ENCODE measurements at regions not wholly inside any gene's neighbourhood (a gene's known extent, or its start where the extent isn't known, plus 50 kb on each side); places are given as distances from the start of the nearest gene placed in this dataset.

GRCh38 chr6:81612136-81612535 lies 140.3 kb downstream of the TENT5A start:
- TF ChIP-seq RXRA (IDR thresholded peaks at IDR 0.05) (no peak), EGR1 (IDR thresholded peaks at IDR 0.05; ENCODE audit: low read depth in 2 of 2) (no peak), MAX (IDR thresholded peaks at IDR 0.05) (no peak), FOXA2 (IDR thresholded peaks at IDR 0.05) (no peak), CTCF (IDR thresholded peaks at IDR 0.05; ENCODE audit: low read depth, low read length, missing input control) (no peak), NR2F2 (IDR thresholded peaks at IDR 0.05) (no peak), JUND (IDR thresholded peaks at IDR 0.05) (no peak), RAD21 (IDR thresholded peaks at IDR 0.05) (no peak), FOXA1 (IDR thresholded peaks at IDR 0.05) (no peak), REST (IDR thresholded peaks at IDR 0.05) (no peak), ZBTB33 (IDR thresholded peaks at IDR 0.05) (no peak), ATF3 (IDR thresholded peaks at IDR 0.05) (no peak), SP1 (IDR thresholded peaks at IDR 0.05) (no peak), YY1 (IDR thresholded peaks at IDR 0.05) (no peak), GABPA (IDR thresholded peaks at IDR 0.05 in 1 of 2, conservative IDR thresholded peaks at IDR 0.05 in 1 of 2) (no peak), HNF4G (IDR thresholded peaks at IDR 0.05) (no peak)
- H3K4me3 ChIP-seq (ENCODE audit: low read depth in 1 of 3, low read length in 3 of 3) = no peak overlapping the region
- H3K9ac ChIP-seq (ENCODE audit: low read depth in 1 of 2, low read length in 2 of 2) = no peak overlapping the region
- WGBS = 96% methylated on average over 4 of the region's 4 CpGs
- DNase-seq (ENCODE audit: low spot score) = no peak
- H3K27me3 ChIP-seq (ENCODE audit: control insufficient read depth in 4 of 4, insufficient read depth in 4 of 4, low read length in 3 of 4) = no peaks in the 10 kb centered on the region
- no peaks in the 10 kb centered on the region for H3K4me1 ChIP-seq (ENCODE audit: control insufficient read depth in 4 of 4, insufficient read depth in 4 of 4, low read length in 3 of 4)
- H3K36me3 ChIP-seq (ENCODE audit: control insufficient read depth in 4 of 4, insufficient read depth in 3 of 4, low read depth in 1 of 4, low read length in 3 of 4) = no peaks in the 10 kb centered on the region
- no peak overlapping the region for H3K27ac ChIP-seq (ENCODE audit: low read depth in 1 of 2, low read length in 2 of 2)
- H3K9me3 ChIP-seq (ENCODE audit: control insufficient read depth in 4 of 4, low read length in 3 of 4) = no peaks in the 10 kb centered on the region

GRCh38 chr6:81609736-81610135 lies 142.7 kb downstream of the TENT5A start:
- Histone ChIP-seq H3K27ac (ENCODE audit: low read depth in 1 of 2, low read length in 2 of 2) (no peak overlapping the region), H3K4me1 (ENCODE audit: control insufficient read depth in 4 of 4, insufficient read depth in 4 of 4, low read length in 3 of 4) (no peaks in the 10 kb centered on the region), H3K9me3 (ENCODE audit: control insufficient read depth in 4 of 4, low read length in 3 of 4) (no peaks in the 10 kb centered on the region), H3K36me3 (ENCODE audit: control insufficient read depth in 4 of 4, insufficient read depth in 3 of 4, low read depth in 1 of 4, low read length in 3 of 4) (no peaks in the 10 kb centered on the region), H3K27me3 (ENCODE audit: control insufficient read depth in 4 of 4, insufficient read depth in 4 of 4, low read length in 3 of 4) (no peaks in the 10 kb centered on the region), H3K9ac (ENCODE audit: low read depth in 1 of 2, low read length in 2 of 2) (no peak overlapping the region), H3K4me3 (ENCODE audit: low read depth in 1 of 3, low read length in 3 of 3) (no peak overlapping the region)
- TF ChIP-seq CTCF (IDR thresholded peaks at IDR 0.05; ENCODE audit: low read depth, low read length, missing input control) (no peak), RAD21 (IDR thresholded peaks at IDR 0.05) (no peak)
- DNase-seq (ENCODE audit: low spot score) = no peak
